LNCaP clone FGC (cell line): ENCODE measurements at regions not wholly inside any gene's neighbourhood (a gene's known extent, or its start where the extent isn't known, plus 50 kb on each side); places are given as distances from the start of the nearest gene placed in this dataset.
A peak's percentile ranks its signal among the peaks of the same experiment; 100 is the strongest.
"Not testable (repeated sequence)": the region's sequence is repeated elsewhere in the genome, so short reads cannot be mapped to it uniquely, and the experiment has no call there.

Experiments used
- DNase-seq: peaks from one replicate; pipeline ENCODE4 v3.0.0-alpha.2; 2011; ENCODE audit warnings: low read depth
- H3K4me3 ChIP-seq: 2 replicates; pipeline ENCODE4 v1.5.1; 2011; ENCODE audit warnings: mild to moderate bottlenecking, low read depth, low read length, control low read depth
- TF ChIP-seq, protein P1 (sequence below): IDR thresholded peaks from 2 replicates; pipeline ENCODE4 v1.5.1; 2012; ENCODE audit warnings: mild to moderate bottlenecking; ENCODE audit not compliant: control insufficient read depth, insufficient read depth; ENCODE audit errors: extremely low read depth

GRCh38 chr12:75631831-75632230 lies 120.4 kb upstream of the KRR1 start:
- TF ChIP-seq, protein P1, sequence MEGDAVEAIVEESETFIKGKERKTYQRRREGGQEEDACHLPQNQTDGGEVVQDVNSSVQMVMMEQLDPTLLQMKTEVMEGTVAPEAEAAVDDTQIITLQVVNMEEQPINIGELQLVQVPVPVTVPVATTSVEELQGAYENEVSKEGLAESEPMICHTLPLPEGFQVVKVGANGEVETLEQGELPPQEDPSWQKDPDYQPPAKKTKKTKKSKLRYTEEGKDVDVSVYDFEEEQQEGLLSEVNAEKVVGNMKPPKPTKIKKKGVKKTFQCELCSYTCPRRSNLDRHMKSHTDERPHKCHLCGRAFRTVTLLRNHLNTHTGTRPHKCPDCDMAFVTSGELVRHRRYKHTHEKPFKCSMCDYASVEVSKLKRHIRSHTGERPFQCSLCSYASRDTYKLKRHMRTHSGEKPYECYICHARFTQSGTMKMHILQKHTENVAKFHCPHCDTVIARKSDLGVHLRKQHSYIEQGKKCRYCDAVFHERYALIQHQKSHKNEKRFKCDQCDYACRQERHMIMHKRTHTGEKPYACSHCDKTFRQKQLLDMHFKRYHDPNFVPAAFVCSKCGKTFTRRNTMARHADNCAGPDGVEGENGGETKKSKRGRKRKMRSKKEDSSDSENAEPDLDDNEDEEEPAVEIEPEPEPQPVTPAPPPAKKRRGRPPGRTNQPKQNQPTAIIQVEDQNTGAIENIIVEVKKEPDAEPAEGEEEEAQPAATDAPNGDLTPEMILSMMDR: no peak
- H3K4me3 ChIP-seq: no peak overlapping the region
- no peak for DNase-seq

DNA sequence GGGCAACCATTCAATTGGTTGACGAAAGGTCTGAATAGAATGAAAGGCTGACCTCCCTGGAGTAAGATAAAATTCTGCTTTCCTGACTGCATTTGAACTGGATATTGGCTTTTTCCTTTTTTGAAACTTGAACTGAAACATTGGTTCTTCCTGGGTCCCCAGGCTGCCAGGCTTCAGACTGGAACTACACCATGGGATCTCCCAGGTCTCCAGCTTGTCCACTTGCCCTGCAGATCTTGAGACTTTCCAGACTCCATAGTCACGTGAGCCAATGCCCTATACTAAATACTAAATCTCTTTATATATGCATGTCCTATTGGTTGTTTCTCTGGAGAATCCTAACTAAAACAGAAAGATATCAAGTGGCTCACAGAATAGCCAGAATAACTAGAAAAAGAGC lies 118.7 kb upstream of the KRR1 start:
- no peak for DNase-seq
- TF ChIP-seq, protein P1: no peak
- no peak overlapping the region for H3K4me3 ChIP-seq

- no peak overlapping the region for H3K4me3 ChIP-seq
- TF ChIP-seq, protein P1: no peak
- no peak for DNase-seq
Measured at GRCh38 chr12:75628916-75629315, 117.5 kb upstream of the KRR1 start.

DNA sequence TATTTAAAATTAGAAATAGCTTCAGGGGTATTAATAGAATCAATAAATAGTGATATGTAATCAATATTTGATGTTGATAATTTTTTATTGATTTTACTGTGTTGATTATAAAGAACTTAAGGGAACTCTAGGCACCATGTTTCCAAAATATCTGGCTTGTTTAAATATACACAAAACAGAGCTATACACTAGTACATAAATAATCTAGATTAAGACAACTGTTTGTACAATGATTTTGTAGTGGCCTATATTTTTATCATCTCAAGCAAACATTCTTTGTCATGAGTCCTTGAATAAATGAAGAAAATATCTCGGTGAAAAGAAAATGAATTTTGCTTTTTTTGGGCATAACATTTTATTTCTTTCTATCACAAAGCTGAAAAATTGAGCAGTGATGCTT lies 117.1 kb upstream of the KRR1 start:
- TF ChIP-seq, protein P1: no peak
- no peak overlapping the region for H3K4me3 ChIP-seq
- DNase-seq: no peak

- no peak overlapping the region for H3K4me3 ChIP-seq
- TF ChIP-seq, protein P1: peak; percentile 33; the same call in 1 of the 2 replicates
- no peak for DNase-seq
Measured at GRCh38 chr12:75623631-75624154, 112.3 kb upstream of the KRR1 start.

- TF ChIP-seq, protein P1: no peak
- DNase-seq: no peak
- no peak overlapping the region for H3K4me3 ChIP-seq
Measured at GRCh38 chr12:75622492-75622891, 111.1 kb upstream of the KRR1 start.

- H3K4me3 ChIP-seq, DNase-seq: not testable (repeated sequence)
Measured at GRCh38 chr12:75614396-75614795, 103.0 kb upstream of the KRR1 start.

DNA sequence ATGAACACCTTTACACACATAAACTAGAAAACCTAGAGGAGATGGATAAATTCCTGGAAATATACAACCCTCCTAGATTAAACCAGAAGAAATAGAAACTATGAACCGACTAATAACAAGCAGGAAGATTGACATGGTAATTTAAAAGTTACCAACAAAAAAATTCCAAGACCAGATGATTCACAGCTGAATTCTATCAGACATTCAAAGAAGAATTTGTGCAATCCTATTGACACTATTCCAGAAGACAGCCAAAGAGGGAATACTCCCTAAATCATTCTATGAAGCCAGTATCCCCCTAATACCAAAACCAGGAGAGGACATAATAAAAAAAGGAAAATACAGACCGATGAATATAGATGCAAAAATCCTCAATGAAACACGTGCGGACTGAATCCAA lies 102.6 kb upstream of the KRR1 start:
- no peak overlapping the region for H3K4me3 ChIP-seq
- no peak for DNase-seq
- TF ChIP-seq, protein P1: no peak
